HEK293 (cell line): ENCODE measurements at regions not wholly inside any gene's neighbourhood (a gene's known extent, or its start where the extent isn't known, plus 50 kb on each side); places are given as distances from the start of the nearest gene placed in this dataset.

ENCODE experiments used
- CTCF ChIA-PET: fragments of 350-600 bp; formaldehyde crosslinking; extraction: SDS; loops from one replicate; lab custom pipeline; 2021; ENCODE audit warnings: antibody characterized with exemption; lab: Yijun Ruan, JAX
- POLR2A ChIA-PET: fragments of 300-600 bp; formaldehyde crosslinking; extraction: SDS; loops from one replicate; lab custom pipeline; 2020; ENCODE audit warnings: antibody characterized with exemption, inconsistent platforms; lab: Yijun Ruan, JAX
- H3K27ac ChIP-seq: fragments of 200-500 bp; sonication (Bioruptor generic); 2 replicates; pipeline ENCODE4 v1.5.1; 2014; ENCODE audit warnings: low read depth, low read length, control low read depth, inconsistent platforms; ENCODE audit errors: extremely low read depth
- H3K36me3 ChIP-seq, 2 experiments: fragments of 200-500 bp in 1 of 2; sonication (Bioruptor generic) in 1 of 2; 1 replicate in 1 of 2; 2 replicates in 1 of 2; pipeline ENCODE4 v1.5.1; 2014 to 2017; ENCODE audit warnings: inconsistent platforms in 2 of 2, low read length in 2 of 2; ENCODE audit not compliant: control insufficient read depth in 2 of 2, insufficient read depth in 1 of 2
- H3K4me1 ChIP-seq: fragments of 200-500 bp; sonication (Bioruptor generic); 2 replicates; pipeline ENCODE4 v1.5.1; 2014; ENCODE audit warnings: mild to moderate bottlenecking, low read length, inconsistent platforms; ENCODE audit not compliant: control insufficient read depth, insufficient read depth
- H3K4me3 ChIP-seq: 2 replicates; pipeline ENCODE4 v1.5.1; 2011; ENCODE audit warnings: low read depth, mild to moderate bottlenecking, control low read depth, low read length, moderate library complexity
- H3K9me3 ChIP-seq: fragments of 200-500 bp; sonication (Bioruptor generic); 2 replicates; pipeline ENCODE4 v1.5.1; 2014; ENCODE audit warnings: low read depth, low read length, inconsistent platforms; ENCODE audit not compliant: control insufficient read depth, insufficient read depth
- AEBP2 ChIP-seq: fragments of 450-650 bp; formaldehyde crosslinking; IDR thresholded peaks from 2 replicates; pipeline ENCODE4 v1.5.1; 2016; ENCODE audit warnings: missing biosample characterization, missing genetic modification characterization, borderline replicate concordance
- HOXD13 ChIP-seq: sonication (generic); formaldehyde crosslinking; IDR thresholded peaks from 2 replicates; pipeline ENCODE4 v1.8.0; 2022; ENCODE audit warnings: missing genetic modification reagents, borderline replicate concordance
- KLF8 ChIP-seq: fragments of 450-650 bp; formaldehyde crosslinking; IDR thresholded peaks from 2 replicates; pipeline ENCODE4 v1.5.1; 2016; ENCODE audit warnings: missing biosample characterization, missing genetic modification characterization
- OSR2 ChIP-seq: fragments of 450-650 bp; formaldehyde crosslinking; IDR thresholded peaks from 2 replicates; pipeline ENCODE4 v1.5.1; 2016; ENCODE audit warnings: missing biosample characterization, missing genetic modification characterization
- PRDM4 ChIP-seq: fragments of 450-650 bp; formaldehyde crosslinking; IDR thresholded peaks from 2 replicates; pipeline ENCODE4 v1.5.1; 2017; ENCODE audit warnings: missing biosample characterization, missing genetic modification characterization
- ZBTB8A ChIP-seq: fragments of 450-650 bp; formaldehyde crosslinking; IDR thresholded peaks from 2 replicates; pipeline ENCODE4 v1.5.1; 2016; ENCODE audit warnings: missing biosample characterization, missing genetic modification characterization
- ZNF132 ChIP-seq: fragments of 450-650 bp; formaldehyde crosslinking; IDR thresholded peaks from 2 replicates; pipeline ENCODE4 v1.5.1; 2017; ENCODE audit warnings: missing biosample characterization, missing genetic modification characterization, borderline replicate concordance
- ZNF155 ChIP-seq: fragments of 450-650 bp; formaldehyde crosslinking; IDR thresholded peaks from 2 replicates; pipeline ENCODE4 v1.5.1; 2016; ENCODE audit warnings: missing biosample characterization, missing genetic modification characterization
- ZNF169 ChIP-seq: fragments of 450-650 bp; formaldehyde crosslinking; IDR thresholded peaks from 2 replicates; pipeline ENCODE4 v1.5.1; 2016; ENCODE audit warnings: missing biosample characterization, missing genetic modification characterization
- ZNF174 ChIP-seq: fragments of 450-650 bp; formaldehyde crosslinking; IDR thresholded peaks from 2 replicates; pipeline ENCODE4 v1.5.0; 2017; ENCODE audit warnings: missing biosample characterization, mild to moderate bottlenecking, missing genetic modification characterization
- ZNF184 ChIP-seq: fragments of 450-650 bp; IDR thresholded peaks from 2 replicates; pipeline ENCODE4 v1.5.1; 2018; ENCODE audit warnings: missing biosample characterization, mild to moderate bottlenecking, missing genetic modification characterization
- ZNF280D ChIP-seq: fragments of 450-650 bp; formaldehyde crosslinking; IDR thresholded peaks from 2 replicates; pipeline ENCODE4 v1.5.1; 2016; ENCODE audit warnings: missing biosample characterization, missing genetic modification characterization
- ZNF311 ChIP-seq: fragments of 450-650 bp; formaldehyde crosslinking; IDR thresholded peaks from 2 replicates; pipeline ENCODE4 v1.5.1; 2017; ENCODE audit warnings: missing biosample characterization, missing genetic modification characterization, borderline replicate concordance
- ZNF324 ChIP-seq: fragments of 450-650 bp; formaldehyde crosslinking; IDR thresholded peaks from 2 replicates; pipeline ENCODE4 v1.5.1; 2016; ENCODE audit warnings: missing biosample characterization, missing genetic modification characterization
- ZNF514 ChIP-seq: fragments of 450-650 bp; formaldehyde crosslinking; IDR thresholded peaks from 2 replicates; pipeline ENCODE4 v1.5.1; 2016; ENCODE audit warnings: missing biosample characterization, missing genetic modification characterization
- ZNF518A ChIP-seq: fragments of 450-650 bp; formaldehyde crosslinking; conservative IDR thresholded peaks from 2 replicates; pipeline ENCODE4 v1.5.1; 2016; ENCODE audit warnings: low read depth, missing biosample characterization, missing genetic modification characterization
- ZNF623 ChIP-seq: fragments of 450-650 bp; formaldehyde crosslinking; IDR thresholded peaks from 2 replicates; pipeline ENCODE4 v1.5.1; 2016; ENCODE audit warnings: missing biosample characterization, missing genetic modification characterization
- ZNF677 ChIP-seq: fragments of 450-650 bp; IDR thresholded peaks from 2 replicates; pipeline ENCODE4 v1.5.0; 2018; ENCODE audit warnings: missing biosample characterization, mild to moderate bottlenecking, missing genetic modification characterization, moderate library complexity
- ZNF747 ChIP-seq: fragments of 450-650 bp; formaldehyde crosslinking; IDR thresholded peaks from 2 replicates; pipeline ENCODE4 v1.5.1; 2016; ENCODE audit warnings: missing biosample characterization, missing genetic modification characterization
- ZNF785 ChIP-seq: fragments of 450-650 bp; formaldehyde crosslinking; IDR thresholded peaks from 2 replicates; pipeline ENCODE4 v1.5.1; 2016; ENCODE audit warnings: missing biosample characterization, missing genetic modification characterization
- ZNF837 ChIP-seq: fragments of 450-650 bp; formaldehyde crosslinking; IDR thresholded peaks from 2 replicates; pipeline ENCODE4 v1.5.1; 2016; ENCODE audit warnings: missing biosample characterization, missing genetic modification characterization
- ZSCAN30 ChIP-seq: fragments of 450-650 bp; IDR thresholded peaks from 2 replicates; pipeline ENCODE4 v1.5.1; 2018; ENCODE audit warnings: missing biosample characterization, mild to moderate bottlenecking, missing genetic modification characterization, moderate library complexity

- ChIA-PET POLR2A (no interaction called here), CTCF (interaction anchor here (0.7 to 0.9 kb wide), 2 partner anchors 10 to 87 kb away, joined by 3 to 4 read pairs; no protein-coding TSS in a partner anchor)
- no peak overlapping the region for H3K27ac ChIP-seq
- no peaks in the 10 kb centered on the region for H3K9me3 ChIP-seq
- H3K4me3 ChIP-seq, result no peak overlapping the region
- no peaks in the 10 kb centered on the region for H3K4me1 ChIP-seq
- H3K36me3 ChIP-seq, result no peaks in the 10 kb centered on the region
- TF ChIP-seq ZNF747, result no peak
- TF ChIP-seq ZBTB8A (tag by site-specific recombination), result no peak
Measured at GRCh38 chr20:47999166-47999565, 213.9 kb upstream of the SULF2 start.

GRCh38 chr20:47998736-47999135 lies 213.5 kb upstream of the SULF2 start:
- TF ChIP-seq AEBP2 (tag by site-specific recombination) (no peak), ZNF169 (no peak), ZSCAN30 (tag by site-specific recombination) (no peak), ZNF324 (tag by site-specific recombination) (no peak), ZNF280D (tag by site-specific recombination) (no peak), ZNF155 (tag by site-specific recombination) (no peak), HOXD13 (CRISPR knock-in tag) (no peak), KLF8 (no peak), ZNF518A (no peak), ZNF785 (tag by site-specific recombination) (no peak)
- Histone ChIP-seq H3K4me1 (no peaks in the 10 kb centered on the region), H3K27ac (no peak overlapping the region), H3K36me3 (no peaks in the 10 kb centered on the region), H3K4me3 (no peak overlapping the region), H3K9me3 (no peaks in the 10 kb centered on the region)
- CTCF ChIA-PET, result interaction anchor here (0.7 to 0.9 kb wide), 2 partner anchors 10 to 87 kb away, joined by 3 to 4 read pairs; no protein-coding TSS in a partner anchor
- POLR2A ChIA-PET, result no interaction called here

- no peak overlapping the region for H3K27ac ChIP-seq
- ChIA-PET POLR2A (interaction anchor here (0.7 kb wide), 1 partner anchor 9 kb away, joined by 5 read pairs; no protein-coding TSS in a partner anchor), CTCF (no interaction called here)
- H3K36me3 ChIP-seq, result no peaks in the 10 kb centered on the region
- H3K9me3 ChIP-seq, result no peaks in the 10 kb centered on the region
- H3K4me3 ChIP-seq, result no peak overlapping the region
- H3K4me1 ChIP-seq, result peaks cover 8% of the 10 kb centered on the region
- no peak for TF ChIP-seq OSR2 (tag by site-specific recombination)
- no peak for TF ChIP-seq ZNF514
- TF ChIP-seq ZNF174 (tag by site-specific recombination), result no peak
- no peak for TF ChIP-seq ZNF677 (tag by site-specific recombination)
- TF ChIP-seq ZNF184 (tag by site-specific recombination), result no peak
- no peak for TF ChIP-seq PRDM4 (tag by site-specific recombination)
- TF ChIP-seq ZNF623, result no peak
- TF ChIP-seq ZNF837 (tag by site-specific recombination), result no peak
- TF ChIP-seq ZNF132 (tag by site-specific recombination), result no peak
- TF ChIP-seq ZNF311 (tag by site-specific recombination), result no peak
Measured at GRCh38 chr20:47995661-47996060, 210.4 kb upstream of the SULF2 start.
